Activated CD4-positive, alpha-beta memory T cell treated with anti-CD3 and anti-CD28 coated beads for 36 hours (primary cell): ENCODE measurements at regions not wholly inside any gene's neighbourhood (a gene's known extent, or its start where the extent isn't known, plus 50 kb on each side); places are given as distances from the start of the nearest gene placed in this dataset.
"Not testable (repeated sequence)": the region's sequence is repeated elsewhere in the genome, so short reads cannot be mapped to it uniquely, and the experiment has no call there.

ENCODE experiments used
- CTCF ChIA-PET: fragments of 350-600 bp; sonication (Branson Sonifier 250); formaldehyde crosslinking; loops from one replicate; lab custom pipeline; 2021; ENCODE audit warnings: antibody characterized with exemption, inconsistent platforms; lab: Charles Lee
- POLR2A ChIA-PET: fragments of 350-600 bp; sonication (Branson Sonifier 250); formaldehyde crosslinking; loops from one replicate; lab custom pipeline; 2021; ENCODE audit warnings: antibody characterized with exemption; lab: Charles Lee
- DNase-seq: peaks from one replicate; pipeline ENCODE4 v3.0.0-alpha.2; 2020
- H3K27ac Mint-ChIP-seq: one replicate; pipeline ENCODE4 v1.8.0; 2021; ENCODE audit warnings: mixed read lengths
- H3K27me3 Mint-ChIP-seq: one replicate; pipeline ENCODE4 v1.8.0; 2021; ENCODE audit warnings: mixed read lengths
- H3K36me3 Mint-ChIP-seq: one replicate; pipeline ENCODE4 v1.8.0; 2021; ENCODE audit warnings: mixed read lengths
- H3K4me1 Mint-ChIP-seq: one replicate; pipeline ENCODE4 v1.8.0; 2021; ENCODE audit warnings: low read depth, mixed read lengths
- H3K4me3 Mint-ChIP-seq: one replicate; pipeline ENCODE4 v1.8.0; 2021; ENCODE audit warnings: mild to moderate bottlenecking, mixed read lengths
- H3K9me3 Mint-ChIP-seq: one replicate; pipeline ENCODE4 v1.8.0; 2021; ENCODE audit warnings: mixed read lengths
- intact Hi-C: fragments of 100-400 bp; cut with micrococcal nuclease; formaldehyde crosslinking; loops from one replicate; pipeline ENCODE4 v1.15.1; 2023

GRCh38 chr10:11680496-11680895, 61.7 kb upstream of the ECHDC3 start:
- Mint-ChIP-seq H3K9me3 (no peaks in the 10 kb centered on the region), H3K4me1 (peaks cover 23% of the 10 kb centered on the region), H3K27ac (no peak overlapping the region), H3K4me3 (no peak overlapping the region), H3K36me3 (no peaks in the 10 kb centered on the region), H3K27me3 (peaks cover 3% of the 10 kb centered on the region)
- intact Hi-C loops: no loop called here
- POLR2A ChIA-PET: no interaction called here
- CTCF ChIA-PET: no interaction called here
- DNase-seq: no peak

GRCh38 chr10:11679946-11680345, 62.2 kb upstream of the ECHDC3 start:
- Mint-ChIP-seq H3K9me3 (no peaks in the 10 kb centered on the region), H3K27me3 (peaks cover 3% of the 10 kb centered on the region), H3K27ac (no peak overlapping the region), H3K36me3 (no peaks in the 10 kb centered on the region), H3K4me3 (no peak overlapping the region), H3K4me1 (peaks cover 18% of the 10 kb centered on the region)
- POLR2A ChIA-PET: no interaction called here
- intact Hi-C loops: no loop called here
- DNase-seq: no peak
- CTCF ChIA-PET: no interaction called here

DNA sequence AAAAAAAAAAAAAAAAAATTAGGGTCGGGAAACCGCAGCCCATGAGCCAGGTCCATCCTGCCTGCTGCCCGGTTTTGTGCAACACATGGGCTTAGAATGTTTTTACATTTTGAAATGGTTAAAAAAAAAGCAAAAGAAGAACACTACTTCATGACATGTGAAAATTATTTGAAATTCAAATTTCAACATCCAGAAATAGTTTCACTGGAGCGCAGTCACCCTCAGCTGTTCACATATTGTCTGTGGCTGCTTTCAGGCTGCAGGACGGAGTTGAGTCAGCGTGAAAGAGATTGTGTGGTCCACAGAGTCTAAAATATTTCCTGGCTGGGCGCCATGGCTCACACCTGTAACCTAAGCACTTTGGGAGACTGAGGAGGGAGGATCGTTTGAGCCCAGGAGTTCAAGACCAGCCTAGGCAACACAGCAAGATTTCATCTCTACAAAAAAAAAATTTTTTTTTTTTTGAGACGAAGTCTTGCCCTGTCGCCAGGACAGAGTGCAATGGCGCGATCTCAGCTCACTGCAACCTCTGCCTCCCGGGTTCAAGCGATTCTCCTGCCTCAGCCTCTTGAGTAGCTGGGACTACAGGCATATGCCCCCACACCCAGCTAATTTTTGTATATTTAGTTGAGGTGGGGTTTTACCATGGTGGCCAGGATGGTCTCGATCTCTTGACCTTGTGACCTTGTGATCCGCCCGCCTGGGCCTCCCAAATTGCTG, 63.9 kb upstream of the ECHDC3 start:
- POLR2A ChIA-PET: interaction anchor here (0.7 kb wide), 1 partner anchor 31 kb away, joined by 3 read pairs; no protein-coding TSS in a partner anchor
- CTCF ChIA-PET: interaction anchor here (0.7 kb wide), 1 partner anchor 21 kb away, joined by 3 read pairs; no protein-coding TSS in a partner anchor
- Mint-ChIP-seq H3K4me1 (peaks cover 2% of the 10 kb centered on the region), H3K4me3 (no peak overlapping the region), H3K27ac (no peak overlapping the region), H3K36me3 (no peaks in the 10 kb centered on the region), H3K27me3 (peaks cover 3% of the 10 kb centered on the region), H3K9me3 (no peaks in the 10 kb centered on the region)
- DNase-seq: peak; percentile 58
- intact Hi-C loops: no loop called here

- intact Hi-C loops: no loop called here
- peaks cover 4% of the 10 kb centered on the region for H3K27me3 Mint-ChIP-seq
- H3K9me3 Mint-ChIP-seq: no peaks in the 10 kb centered on the region
- CTCF ChIA-PET: no interaction called here
- no peaks in the 10 kb centered on the region for H3K36me3 Mint-ChIP-seq
- H3K4me1 Mint-ChIP-seq: peaks cover 2% of the 10 kb centered on the region
- no peak overlapping the region for H3K4me3 Mint-ChIP-seq
- no peak overlapping the region for H3K27ac Mint-ChIP-seq
- DNase-seq: no peak
- POLR2A ChIA-PET: no interaction called here
Observed at GRCh38 chr10:11677480-11677879, 64.7 kb upstream of the ECHDC3 start.

DNA sequence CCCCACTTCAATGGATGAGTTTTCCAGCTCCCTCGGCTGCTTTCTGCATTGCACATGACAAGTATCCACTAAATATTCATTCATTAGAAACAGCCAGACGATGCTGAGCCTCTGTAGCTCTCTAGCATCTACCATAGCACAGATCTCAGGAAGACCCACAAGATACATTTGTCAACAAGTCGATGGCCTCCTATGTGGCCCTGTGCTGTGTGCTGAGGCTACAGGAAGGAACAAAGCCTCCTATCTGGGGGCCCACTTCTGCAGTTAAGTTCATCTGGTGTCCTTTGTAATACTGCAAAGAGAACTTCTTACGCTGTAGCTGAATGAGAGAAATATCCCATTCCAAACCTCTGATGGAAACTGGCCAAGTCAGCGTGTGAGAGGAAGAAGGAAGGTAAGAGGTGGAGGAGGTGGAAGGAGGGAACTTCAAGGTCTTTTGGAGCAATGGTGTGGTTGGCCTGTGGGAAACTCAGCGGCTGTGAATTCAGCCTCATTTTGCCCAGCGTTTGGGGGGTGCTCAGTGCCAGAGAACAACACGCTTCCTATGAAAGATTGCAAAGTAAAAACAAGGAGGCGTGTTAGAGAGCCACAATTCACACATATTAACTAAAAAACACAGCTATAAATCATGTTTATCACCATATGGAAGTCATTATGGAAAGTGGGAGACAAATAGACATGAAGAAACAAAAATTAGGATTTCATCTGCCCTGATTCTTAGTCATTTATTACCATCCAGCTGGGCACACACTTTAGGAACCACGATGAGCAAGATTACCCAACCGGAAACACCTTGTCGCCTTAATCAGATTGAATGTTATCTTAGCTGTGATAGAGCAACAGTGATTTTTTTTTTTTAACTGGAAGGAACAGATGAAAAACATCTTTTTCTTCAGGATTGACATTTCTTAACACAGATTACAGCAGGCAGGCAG, 62.2 kb upstream of the USP6NL start:
- H3K9me3 Mint-ChIP-seq: no peaks in the 10 kb centered on the region
- DNase-seq: no peak

DNA sequence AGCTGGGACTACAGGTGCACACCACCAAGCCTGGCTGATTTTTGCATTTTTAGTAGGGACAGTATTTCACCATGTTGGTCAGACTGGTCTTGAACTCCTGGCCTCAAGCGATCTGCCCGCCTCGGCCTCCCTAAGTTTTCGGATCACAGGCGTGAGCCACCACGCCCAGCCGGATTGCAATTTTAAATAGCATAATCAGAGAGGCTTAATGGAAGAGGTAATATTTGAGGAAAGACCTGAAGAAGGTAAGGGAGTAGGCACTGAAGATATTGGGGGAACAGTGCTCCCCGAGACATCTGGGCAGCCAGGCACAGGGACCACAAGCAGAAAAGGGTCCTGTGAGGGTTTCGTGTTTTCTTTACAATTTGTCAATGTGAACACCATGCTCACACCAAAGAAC, 61.4 kb upstream of the USP6NL start:
- Mint-ChIP-seq H3K9me3 (no peaks in the 10 kb centered on the region), H3K4me1 (peaks cover 5% of the 10 kb centered on the region), H3K4me3 (no peak overlapping the region), H3K27me3 (peaks cover 4% of the 10 kb centered on the region), H3K27ac (no peak overlapping the region), H3K36me3 (no peaks in the 10 kb centered on the region)
- intact Hi-C loops: no loop called here
- CTCF ChIA-PET: no interaction called here
- POLR2A ChIA-PET: no interaction called here
- no peak for DNase-seq

More for the DNA sequence above, 62.2 kb upstream of the USP6NL start:
- intact Hi-C loops: no loop called here
- Mint-ChIP-seq H3K36me3 (no peaks in the 10 kb centered on the region), H3K4me3 (no peak overlapping the region), H3K27me3 (peaks cover 4% of the 10 kb centered on the region), H3K27ac (no peak overlapping the region), H3K4me1 (peaks cover 5% of the 10 kb centered on the region)
- CTCF ChIA-PET: interaction anchor here (0.9 kb wide), 1 partner anchor 84 kb away, joined by 3 read pairs; no protein-coding TSS in a partner anchor
- POLR2A ChIA-PET: no interaction called here

DNA sequence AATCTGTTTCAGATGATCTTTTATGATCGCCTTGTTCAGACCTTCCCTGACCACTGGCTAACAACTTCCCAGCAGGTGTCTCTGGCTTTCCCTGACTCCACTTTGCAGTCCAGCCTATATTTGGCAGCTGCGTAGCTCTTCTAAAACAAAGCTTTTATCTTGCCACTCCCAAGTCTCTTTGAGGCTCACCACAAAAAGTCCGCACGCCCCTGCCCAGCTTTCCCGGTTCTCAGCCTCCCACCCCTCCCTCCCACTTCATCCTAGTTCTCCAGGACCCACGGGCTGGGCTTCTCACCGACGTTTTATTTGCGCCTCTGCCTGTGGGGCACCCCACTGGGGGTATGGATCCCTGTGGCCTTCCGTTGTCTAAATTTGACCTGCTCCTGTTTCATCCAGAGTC, 58.9 kb upstream of the USP6NL start:
- ChIA-PET CTCF (no interaction called here), POLR2A (no interaction called here)
- H3K27me3 Mint-ChIP-seq: peaks cover 4% of the 10 kb centered on the region
- H3K4me3 Mint-ChIP-seq: no peak overlapping the region
- H3K4me1 Mint-ChIP-seq: peaks cover 5% of the 10 kb centered on the region
- peaks cover 4% of the 10 kb centered on the region for H3K9me3 Mint-ChIP-seq
- H3K27ac Mint-ChIP-seq: no peak overlapping the region
- DNase-seq: no peak
- H3K36me3 Mint-ChIP-seq: peaks cover 3% of the 10 kb centered on the region
- intact Hi-C loops: no loop called here

DNA sequence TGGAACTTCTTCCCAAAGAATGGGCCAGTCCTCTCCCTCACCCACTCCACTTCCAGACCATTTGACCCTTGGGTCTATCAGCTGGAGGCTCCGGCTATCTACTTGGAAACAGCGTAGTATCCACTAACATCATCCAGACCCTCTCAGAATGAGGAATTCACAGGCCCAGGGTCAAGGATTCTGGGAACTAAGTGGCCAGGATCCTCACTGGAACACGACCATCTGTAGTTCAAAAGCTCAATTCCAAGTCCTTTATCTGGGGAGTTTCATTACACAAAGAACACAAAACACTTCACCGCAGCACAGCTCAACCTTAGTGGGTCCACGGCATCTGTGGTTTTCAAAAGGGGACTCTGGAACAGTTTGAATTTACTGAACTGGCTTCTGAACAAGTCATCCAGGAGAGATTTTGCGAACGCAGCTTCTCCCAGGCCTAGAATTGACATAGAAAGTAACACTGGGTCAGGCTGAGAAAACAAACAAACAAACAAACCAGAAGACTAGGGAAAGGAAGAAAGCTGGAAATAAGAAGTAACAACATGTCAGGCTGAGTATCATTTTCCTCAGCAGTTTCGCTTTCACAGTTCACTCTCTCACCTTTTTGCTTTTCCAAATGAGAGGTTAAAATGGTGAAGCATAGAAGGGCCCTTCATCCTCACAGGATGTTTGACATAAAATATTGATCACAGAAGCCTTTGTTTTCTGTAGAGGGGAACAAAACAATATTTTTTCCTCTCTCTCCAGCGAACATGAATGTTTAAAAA, 57.6 kb upstream of the USP6NL start:
- peaks cover 3% of the 10 kb centered on the region for H3K36me3 Mint-ChIP-seq
- peaks cover 4% of the 10 kb centered on the region for H3K9me3 Mint-ChIP-seq
- H3K27me3 Mint-ChIP-seq: peaks cover 4% of the 10 kb centered on the region
- no peak overlapping the region for H3K4me3 Mint-ChIP-seq
- ChIA-PET CTCF (interaction anchor here (0.8 kb wide), 1 partner anchor 19 kb away, joined by 3 read pairs; no protein-coding TSS in a partner anchor), POLR2A (no interaction called here)
- intact Hi-C loops: no loop called here
- H3K4me1 Mint-ChIP-seq: peaks cover 3% of the 10 kb centered on the region
- no peak for DNase-seq
- H3K27ac Mint-ChIP-seq: no peak overlapping the region

DNA sequence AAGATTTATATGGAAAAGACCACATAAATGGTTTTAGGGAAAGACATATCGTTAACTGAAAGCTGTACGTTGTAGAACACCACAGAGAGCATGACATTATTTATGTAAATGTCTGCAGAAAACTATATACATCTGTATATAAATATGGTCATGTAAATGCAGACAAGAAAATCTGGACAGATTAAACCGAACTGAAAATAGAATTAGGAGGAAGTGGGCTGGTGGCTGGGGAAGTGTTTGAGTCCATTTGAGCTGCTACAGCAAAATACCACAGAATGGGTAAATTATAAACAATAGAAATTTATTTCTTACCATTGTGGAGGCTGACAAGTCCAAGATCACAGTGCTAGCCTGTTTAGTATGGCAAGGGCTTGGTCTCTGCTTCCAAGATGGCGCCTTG, 56.3 kb upstream of the USP6NL start:
- Mint-ChIP-seq H3K27ac (no peak overlapping the region), H3K4me1 (peaks cover 3% of the 10 kb centered on the region), H3K27me3 (peaks cover 2% of the 10 kb centered on the region), H3K4me3 (no peak overlapping the region), H3K36me3 (peaks cover 3% of the 10 kb centered on the region), H3K9me3 (peaks cover 4% of the 10 kb centered on the region)
- intact Hi-C loops: no loop called here
- ChIA-PET CTCF (no interaction called here), POLR2A (no interaction called here)
- no peak for DNase-seq

GRCh38 chr10:11663763-11664555, 52.5 kb upstream of the USP6NL start:
- Mint-ChIP-seq H3K9me3 (peaks cover 4% of the 10 kb centered on the region), H3K4me3 (no peak overlapping the region), H3K36me3 (peaks cover 3% of the 10 kb centered on the region), H3K4me1 (peaks cover 3% of the 10 kb centered on the region), H3K27me3 (peaks cover 2% of the 10 kb centered on the region), H3K27ac (no peak overlapping the region)
- intact Hi-C loops: no loop called here
- CTCF ChIA-PET: no interaction called here
- POLR2A ChIA-PET: no interaction called here
- DNase-seq: no peak

- H3K9me3 Mint-ChIP-seq, H3K27ac Mint-ChIP-seq, H3K4me1 Mint-ChIP-seq, POLR2A ChIA-PET, H3K4me3 Mint-ChIP-seq, H3K36me3 Mint-ChIP-seq, DNase-seq, H3K27me3 Mint-ChIP-seq, CTCF ChIA-PET, intact Hi-C loops: not testable (repeated sequence)
Observed at GRCh38 chr10:11663126-11663515, 51.7 kb upstream of the USP6NL start.
